ENCODE measurements at regions not wholly inside any gene's neighbourhood (a gene's known extent, or its start where the extent isn't known, plus 50 kb on each side); places are given as distances from the start of the nearest gene placed in this dataset.

DNA sequence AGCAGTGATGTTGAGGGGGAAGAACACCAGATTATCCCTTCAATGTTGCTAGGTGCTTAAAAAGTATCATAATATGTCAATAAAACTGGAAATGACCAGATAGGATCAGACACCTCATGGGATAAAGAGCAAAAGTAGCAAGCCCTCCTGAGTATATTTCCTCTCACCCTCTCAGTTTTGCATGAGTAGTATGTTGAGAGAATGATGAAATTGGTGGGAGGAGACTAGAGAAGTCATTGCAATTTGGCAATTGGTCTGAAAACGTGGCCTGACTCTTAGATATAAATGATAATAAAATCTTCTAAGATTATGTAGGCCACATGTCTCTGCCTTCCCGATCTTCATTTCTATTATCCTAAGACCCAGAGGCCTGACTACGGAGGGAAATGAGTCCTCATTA, 151.2 kb upstream of the ARRDC3 start:
- H3K27ac ChIP-seq (ENCODE audit: insufficient read depth, low read length) = no peak overlapping the region
- no peak overlapping the region for H3K4me2 ChIP-seq (ENCODE audit: extremely low read depth, insufficient read depth, low read length)
- TF ChIP-seq CTCF (conservative IDR thresholded peaks at IDR 0.05 in 1 of 2, IDR thresholded peaks at IDR 0.05 in 1 of 2; ENCODE audit: low read depth in 1 of 2, low read length in 2 of 2) = no peak
- TF ChIP-seq EZH2 (IDR thresholded peaks at IDR 0.05; ENCODE audit: low read length, missing control alignments) = no peak
- H3K36me3 ChIP-seq (ENCODE audit: control insufficient read depth, insufficient read depth, low read length) = no peaks in the 10 kb centered on the region
- H3K4me1 ChIP-seq (ENCODE audit: control insufficient read depth, extremely low read depth, insufficient read depth, low read length) = no peaks in the 10 kb centered on the region
- H3K79me2 ChIP-seq (ENCODE audit: control insufficient read depth, insufficient read depth, low read length) = no peaks in the 10 kb centered on the region
- no peak for DNase-seq (ENCODE audit: low read depth in 2 of 2)
- H3K27me3 ChIP-seq (ENCODE audit: control insufficient read depth, insufficient read depth, low read length) = no peaks in the 10 kb centered on the region
- H3K9ac ChIP-seq (ENCODE audit: insufficient read depth, low read length) = no peak overlapping the region
- no peaks in the 10 kb centered on the region for H4K20me1 ChIP-seq (ENCODE audit: control insufficient read depth, extremely low read depth, insufficient read depth, low read length)
- H3K4me3 ChIP-seq (replicated peaks in 1 of 4; ENCODE audit: control extremely low read depth in 1 of 4, insufficient read depth in 1 of 4, low read depth in 3 of 4, low read length in 4 of 4) = no peak overlapping the region
- no peak overlapping the region for H2AFZ ChIP-seq (ENCODE audit: low read length)
- H3K9me3 ChIP-seq (ENCODE audit: control insufficient read depth, insufficient read depth, low read depth, low read length) = no peaks in the 10 kb centered on the region

DNA sequence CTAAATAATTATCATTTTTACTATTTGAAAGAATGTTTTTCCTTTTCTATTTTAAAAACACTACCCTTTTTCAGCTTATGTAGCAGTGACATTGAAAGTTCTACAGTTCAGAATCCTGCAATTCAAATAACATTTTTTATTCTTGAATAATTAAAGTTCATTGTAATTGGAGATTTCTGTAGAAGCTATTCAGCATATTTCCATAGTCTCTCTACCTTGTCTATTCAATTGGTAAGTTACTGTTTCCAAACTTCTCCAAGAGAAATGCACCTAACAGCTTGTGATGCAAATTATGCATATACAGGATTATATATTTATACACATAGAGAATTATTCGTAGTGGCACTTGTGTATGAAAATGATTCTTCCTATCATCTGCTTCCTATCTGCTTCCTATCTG, 149.7 kb upstream of the ARRDC3 start:
- no peaks in the 10 kb centered on the region for H3K9me3 ChIP-seq (ENCODE audit: control insufficient read depth, insufficient read depth, low read depth, low read length)
- no peak overlapping the region for H2AFZ ChIP-seq (ENCODE audit: low read length)
- TF ChIP-seq CTCF (conservative IDR thresholded peaks at IDR 0.05 in 1 of 2, IDR thresholded peaks at IDR 0.05 in 1 of 2; ENCODE audit: low read depth in 1 of 2, low read length in 2 of 2) (no peak), EZH2 (IDR thresholded peaks at IDR 0.05; ENCODE audit: low read length, missing control alignments) (no peak)
- no peak overlapping the region for H3K4me3 ChIP-seq (replicated peaks in 1 of 4; ENCODE audit: control extremely low read depth in 1 of 4, insufficient read depth in 1 of 4, low read depth in 3 of 4, low read length in 4 of 4)
- H3K79me2 ChIP-seq (ENCODE audit: control insufficient read depth, insufficient read depth, low read length) = no peaks in the 10 kb centered on the region
- no peaks in the 10 kb centered on the region for H3K27me3 ChIP-seq (ENCODE audit: control insufficient read depth, insufficient read depth, low read length)
- no peak for DNase-seq (ENCODE audit: low read depth in 2 of 2)
- no peak overlapping the region for H3K27ac ChIP-seq (ENCODE audit: insufficient read depth, low read length)
- H3K4me2 ChIP-seq (ENCODE audit: extremely low read depth, insufficient read depth, low read length) = no peak overlapping the region
- no peaks in the 10 kb centered on the region for H3K36me3 ChIP-seq (ENCODE audit: control insufficient read depth, insufficient read depth, low read length)
- no peaks in the 10 kb centered on the region for H3K4me1 ChIP-seq (ENCODE audit: control insufficient read depth, extremely low read depth, insufficient read depth, low read length)
- H3K9ac ChIP-seq (ENCODE audit: insufficient read depth, low read length) = no peak overlapping the region
- no peaks in the 10 kb centered on the region for H4K20me1 ChIP-seq (ENCODE audit: control insufficient read depth, extremely low read depth, insufficient read depth, low read length)

GRCh38 chr5:91532281-91532680, 149.2 kb upstream of the ARRDC3 start:
- no peak for DNase-seq (ENCODE audit: low read depth in 2 of 2)
- no peaks in the 10 kb centered on the region for H3K79me2 ChIP-seq (ENCODE audit: control insufficient read depth, insufficient read depth, low read length)
- no peaks in the 10 kb centered on the region for H3K9me3 ChIP-seq (ENCODE audit: control insufficient read depth, insufficient read depth, low read depth, low read length)
- H3K4me2 ChIP-seq (ENCODE audit: extremely low read depth, insufficient read depth, low read length) = no peak overlapping the region
- H3K27ac ChIP-seq (ENCODE audit: insufficient read depth, low read length) = no peak overlapping the region
- TF ChIP-seq CTCF (conservative IDR thresholded peaks at IDR 0.05 in 1 of 2, IDR thresholded peaks at IDR 0.05 in 1 of 2; ENCODE audit: low read depth in 1 of 2, low read length in 2 of 2) (no peak), EZH2 (IDR thresholded peaks at IDR 0.05; ENCODE audit: low read length, missing control alignments) (no peak)
- no peaks in the 10 kb centered on the region for H4K20me1 ChIP-seq (ENCODE audit: control insufficient read depth, extremely low read depth, insufficient read depth, low read length)
- no peak overlapping the region for H3K4me3 ChIP-seq (replicated peaks in 1 of 4; ENCODE audit: control extremely low read depth in 1 of 4, insufficient read depth in 1 of 4, low read depth in 3 of 4, low read length in 4 of 4)
- no peaks in the 10 kb centered on the region for H3K4me1 ChIP-seq (ENCODE audit: control insufficient read depth, extremely low read depth, insufficient read depth, low read length)
- no peak overlapping the region for H2AFZ ChIP-seq (ENCODE audit: low read length)
- H3K9ac ChIP-seq (ENCODE audit: insufficient read depth, low read length) = no peak overlapping the region
- H3K36me3 ChIP-seq (ENCODE audit: control insufficient read depth, insufficient read depth, low read length) = no peaks in the 10 kb centered on the region
- no peaks in the 10 kb centered on the region for H3K27me3 ChIP-seq (ENCODE audit: control insufficient read depth, insufficient read depth, low read length)

All from fibroblast of lung (primary cell).